A673 (cell line): ENCODE measurements at regions not wholly inside any gene's neighbourhood (a gene's known extent, or its start where the extent isn't known, plus 50 kb on each side); places are given as distances from the start of the nearest gene placed in this dataset.

Experiments used
- BruUV-seq: library from RNA; stranded (reverse); fragments of 400-500 nt; replicated peaks from 2 replicates; lab custom pipeline; 2021; lab: Mats Ljungman, UMichigan
- CTCF ChIA-PET: fragments of 300-600 bp; sonication (Branson Sonifier 250); formaldehyde crosslinking; loops from one replicate; lab custom pipeline; 2022; ENCODE audit warnings: antibody characterized with exemption; lab: Charles Lee
- POLR2A ChIA-PET: fragments of 300-600 bp; sonication (Branson Sonifier 250); formaldehyde crosslinking; loops from one replicate; lab custom pipeline; 2022; ENCODE audit warnings: antibody characterized with exemption; ENCODE audit not compliant: low non-redundant PET; lab: Charles Lee
- DNase-seq: peaks from one replicate; pipeline ENCODE4 v3.0.0-alpha.2; 2015; ENCODE audit warnings: low spot score
- H3K27ac ChIP-seq: fragments of 200-600 bp; sonication (generic); 2 replicates; pipeline ENCODE4 v1.5.1; 2016; ENCODE audit warnings: mixed run types, low read depth, mild to moderate bottlenecking, mixed read lengths, antibody characterized with exemption, low read length; ENCODE audit not compliant: poor library complexity, severe bottlenecking
- H3K27me3 ChIP-seq: fragments of 200-600 bp; sonication (generic); replicated peaks from 2 replicates; pipeline ENCODE4 v1.6.1; 2017; ENCODE audit warnings: mixed run types, low read depth, mild to moderate bottlenecking, mixed read lengths, antibody characterized with exemption, low read length; ENCODE audit not compliant: insufficient read depth, poor library complexity
- H3K36me3 ChIP-seq: fragments of 200-600 bp; sonication (generic); 2 replicates; pipeline ENCODE4 v1.6.1; 2016; ENCODE audit warnings: mixed run types, mild to moderate bottlenecking, mixed read lengths, antibody characterized with exemption, low read length; ENCODE audit not compliant: insufficient read depth, poor library complexity, severe bottlenecking
- H3K4me1 ChIP-seq: fragments of 200-600 bp; sonication (generic); 2 replicates; pipeline ENCODE4 v1.6.1; 2017; ENCODE audit warnings: mixed run types, mild to moderate bottlenecking, mixed read lengths, antibody characterized with exemption, low read length; ENCODE audit not compliant: insufficient read depth, poor library complexity, severe bottlenecking
- H3K4me3 ChIP-seq: fragments of 200-600 bp; sonication (generic); 2 replicates; pipeline ENCODE4 v1.5.1; 2016; ENCODE audit warnings: low read depth, mixed run types, mild to moderate bottlenecking, mixed read lengths, low read length; ENCODE audit not compliant: poor library complexity, severe bottlenecking
- H3K9me3 ChIP-seq: fragments of 200-600 bp; sonication (generic); 2 replicates; pipeline ENCODE4 v1.6.1; 2016; ENCODE audit warnings: mixed run types, low read depth, mild to moderate bottlenecking, mixed read lengths, antibody characterized with exemption, low read length; ENCODE audit not compliant: poor library complexity, severe bottlenecking
- CTCF ChIP-seq: fragments of 300-800, 200-600 bp; sonication (generic); conservative IDR thresholded peaks from 2 replicates; pipeline ENCODE4 v1.5.1; 2017; ENCODE audit warnings: low read depth, mild to moderate bottlenecking, antibody characterized with exemption, low read length, moderate library complexity, mixed read lengths
- EZH2 ChIP-seq: fragments of 200-600 bp; sonication (generic); IDR thresholded peaks from 2 replicates; pipeline ENCODE4 v1.6.1; 2017; ENCODE audit warnings: borderline replicate concordance, low read depth, mild to moderate bottlenecking, mixed read lengths, antibody characterized with exemption, low read length; ENCODE audit not compliant: poor library complexity, severe bottlenecking
- intact Hi-C: fragments of 100-400 bp; cut with micrococcal nuclease; formaldehyde crosslinking; loops from one replicate; pipeline ENCODE4 v1.10.0; 2022; ENCODE audit not compliant: unreplicated experiment

GRCh38 chr9:17942498-17942897, 363.6 kb downstream of the SH3GL2 start:
- no peak for TF ChIP-seq CTCF
- no peak for TF ChIP-seq EZH2
- no peaks in the 10 kb centered on the region for H3K4me1 ChIP-seq
- no peak overlapping the region for H3K27ac ChIP-seq
- ChIA-PET CTCF (no interaction called here), POLR2A (no interaction called here)
- no peaks in the 10 kb centered on the region for H3K36me3 ChIP-seq
- no TSS peak for BruUV-seq
- H3K9me3 ChIP-seq: no peaks in the 10 kb centered on the region
- DNase-seq: no peak
- intact Hi-C loops: no loop called here
- no peak overlapping the region for H3K4me3 ChIP-seq
- H3K27me3 ChIP-seq: no peaks in the 10 kb centered on the region

DNA sequence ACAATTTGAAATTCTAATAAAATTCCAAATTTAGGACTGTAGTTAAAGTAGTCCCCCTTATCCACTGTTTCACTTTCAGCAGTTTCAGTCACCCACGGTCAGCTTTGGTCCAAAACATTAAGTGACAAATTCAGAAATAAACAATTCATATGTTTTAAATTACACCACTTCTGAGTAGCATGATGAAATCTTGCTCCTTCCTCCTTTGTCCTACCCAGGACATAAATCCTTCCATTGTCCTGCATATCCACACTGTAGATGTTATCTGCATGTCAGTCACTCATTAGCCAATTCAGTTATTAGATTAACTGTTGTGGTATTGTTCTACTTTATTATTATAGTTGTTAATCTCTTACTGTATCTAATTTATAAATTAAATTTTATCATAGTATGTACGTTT, 376.5 kb downstream of the SH3GL2 start:
- Histone ChIP-seq H3K27ac (no peak overlapping the region), H3K27me3 (no peaks in the 10 kb centered on the region), H3K4me3 (no peak overlapping the region), H3K9me3 (no peaks in the 10 kb centered on the region), H3K36me3 (no peaks in the 10 kb centered on the region), H3K4me1 (no peaks in the 10 kb centered on the region)
- BruUV-seq: no TSS peak
- ChIA-PET POLR2A (no interaction called here), CTCF (no interaction called here)
- no peak for TF ChIP-seq CTCF
- TF ChIP-seq EZH2: no peak
- intact Hi-C loops: no loop called here
- no peak for DNase-seq

DNA sequence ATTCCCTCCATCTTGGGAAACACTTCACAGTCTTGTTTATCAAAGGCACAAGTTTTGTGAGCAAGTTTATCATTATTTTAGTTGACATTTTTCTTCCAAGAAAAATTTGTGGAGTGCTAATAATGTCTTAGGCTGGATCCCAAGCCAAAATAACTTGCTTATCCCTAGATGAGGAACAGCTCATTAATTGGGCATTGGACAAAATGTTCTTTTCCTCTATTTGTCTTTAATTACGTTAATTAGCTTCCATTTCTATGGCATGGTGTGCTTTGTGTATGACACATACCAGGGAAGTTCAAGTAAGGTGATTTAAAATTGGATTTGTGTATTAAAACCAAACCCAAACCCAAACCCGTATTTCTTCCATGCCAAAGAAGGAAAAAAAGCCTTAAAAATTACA, 379.5 kb downstream of the SH3GL2 start:
- no TSS peak for BruUV-seq
- ChIA-PET CTCF (no interaction called here), POLR2A (no interaction called here)
- no peaks in the 10 kb centered on the region for H3K36me3 ChIP-seq
- H3K4me3 ChIP-seq: no peak overlapping the region
- H3K27ac ChIP-seq: no peak overlapping the region
- H3K9me3 ChIP-seq: no peaks in the 10 kb centered on the region
- no peaks in the 10 kb centered on the region for H3K27me3 ChIP-seq
- TF ChIP-seq CTCF (no peak), EZH2 (no peak)
- no peak for DNase-seq
- no peaks in the 10 kb centered on the region for H3K4me1 ChIP-seq
- intact Hi-C loops: no loop called here
